ENCODE measurements at regions not wholly inside any gene's neighbourhood (a gene's known extent, or its start where the extent isn't known, plus 50 kb on each side); places are given as distances from the start of the nearest gene placed in this dataset.

DNA sequence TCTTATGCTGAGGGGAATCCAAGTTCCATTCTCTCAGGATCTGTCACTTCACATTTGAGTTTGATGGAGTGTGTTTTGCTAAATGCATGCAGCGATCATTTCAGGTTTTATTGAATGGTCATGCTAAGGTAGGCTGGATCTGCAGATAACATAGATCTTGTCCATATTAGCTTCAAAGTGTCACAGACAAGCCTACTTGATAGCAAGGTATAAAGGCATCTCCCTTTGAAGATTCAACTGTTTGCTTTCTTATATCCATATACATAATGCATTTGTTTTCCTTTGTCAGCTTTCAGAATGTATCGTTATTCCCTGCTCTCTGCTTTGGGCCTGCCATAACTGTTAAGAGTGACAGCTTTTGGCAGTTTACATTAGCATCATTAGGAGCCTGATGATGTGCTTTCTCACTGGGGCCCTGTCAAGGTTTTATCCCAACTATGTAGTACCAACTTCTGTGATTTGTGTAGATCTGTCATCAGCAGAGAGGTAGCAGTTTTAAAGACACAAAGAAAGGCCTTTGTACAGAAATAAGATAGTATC is 604.3 kb upstream of the CDH7 start:
- TF ChIP-seq, protein P1, sequence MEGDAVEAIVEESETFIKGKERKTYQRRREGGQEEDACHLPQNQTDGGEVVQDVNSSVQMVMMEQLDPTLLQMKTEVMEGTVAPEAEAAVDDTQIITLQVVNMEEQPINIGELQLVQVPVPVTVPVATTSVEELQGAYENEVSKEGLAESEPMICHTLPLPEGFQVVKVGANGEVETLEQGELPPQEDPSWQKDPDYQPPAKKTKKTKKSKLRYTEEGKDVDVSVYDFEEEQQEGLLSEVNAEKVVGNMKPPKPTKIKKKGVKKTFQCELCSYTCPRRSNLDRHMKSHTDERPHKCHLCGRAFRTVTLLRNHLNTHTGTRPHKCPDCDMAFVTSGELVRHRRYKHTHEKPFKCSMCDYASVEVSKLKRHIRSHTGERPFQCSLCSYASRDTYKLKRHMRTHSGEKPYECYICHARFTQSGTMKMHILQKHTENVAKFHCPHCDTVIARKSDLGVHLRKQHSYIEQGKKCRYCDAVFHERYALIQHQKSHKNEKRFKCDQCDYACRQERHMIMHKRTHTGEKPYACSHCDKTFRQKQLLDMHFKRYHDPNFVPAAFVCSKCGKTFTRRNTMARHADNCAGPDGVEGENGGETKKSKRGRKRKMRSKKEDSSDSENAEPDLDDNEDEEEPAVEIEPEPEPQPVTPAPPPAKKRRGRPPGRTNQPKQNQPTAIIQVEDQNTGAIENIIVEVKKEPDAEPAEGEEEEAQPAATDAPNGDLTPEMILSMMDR (IDR thresholded peaks at IDR 0.05): no peak
- TF ChIP-seq POLR2A (IDR thresholded peaks at IDR 0.05): no peak

All from body of pancreas (tissue), 4 donors.